ENCODE measurements at regions not wholly inside any gene's neighbourhood (a gene's known extent, or its start where the extent isn't known, plus 50 kb on each side); places are given as distances from the start of the nearest gene placed in this dataset.

- no peak for TF ChIP-seq ZSCAN16 (tag by site-specific recombination; IDR thresholded peaks at IDR 0.05)
- TF ChIP-seq ZNF311 (tag by site-specific recombination; IDR thresholded peaks at IDR 0.05; ENCODE audit: borderline replicate concordance), result no peak
- no peak for TF ChIP-seq ZNF223 (tag by site-specific recombination; IDR thresholded peaks at IDR 0.05)
- TF ChIP-seq ZNF2 (tag by site-specific recombination; IDR thresholded peaks at IDR 0.05), result no peak
- no peak for TF ChIP-seq ZBTB11 (tag by site-specific recombination; conservative IDR thresholded peaks at IDR 0.05; ENCODE audit: low read depth)
- no peak for TF ChIP-seq KLF9 (tag by site-specific recombination; IDR thresholded peaks at IDR 0.05; ENCODE audit: low read depth)
- 0 out of 2 replicates have a peak, but pooled peaks have one; percentile 10 for TF ChIP-seq ZNF518A (tag by site-specific recombination; conservative IDR thresholded peaks at IDR 0.05; ENCODE audit: low read depth)
- no peak for TF ChIP-seq ZNF777 (tag by site-specific recombination; IDR thresholded peaks at IDR 0.05; ENCODE audit: borderline replicate concordance)
- TF ChIP-seq ZNF645 (tag by site-specific recombination; IDR thresholded peaks at IDR 0.05), result no peak
- no peak for TF ChIP-seq ZNF837 (tag by site-specific recombination; IDR thresholded peaks at IDR 0.05)
- no peak for TF ChIP-seq ZNF707 (tag by site-specific recombination; IDR thresholded peaks at IDR 0.05)
- no peak for TF ChIP-seq ZNF629 (tag by site-specific recombination; IDR thresholded peaks at IDR 0.05)
- no peak for TF ChIP-seq ZNF449 (tag by site-specific recombination; IDR thresholded peaks at IDR 0.05)
- TF ChIP-seq REPIN1 (tag by site-specific recombination; IDR thresholded peaks at IDR 0.05; ENCODE audit: low read depth), result no peak
- no peak for TF ChIP-seq ZBTB49 (tag by site-specific recombination; IDR thresholded peaks at IDR 0.05; ENCODE audit: low read depth)
- no peak for TF ChIP-seq EGR2 (tag by site-specific recombination; IDR thresholded peaks at IDR 0.05; ENCODE audit: low read depth)
- TF ChIP-seq ZNF114 (tag by site-specific recombination; IDR thresholded peaks at IDR 0.05), result no peak
- TF ChIP-seq ATF2 (tag by site-specific recombination; IDR thresholded peaks at IDR 0.05; ENCODE audit: low read depth), result no peak
- no peak for TF ChIP-seq ZNF10 (tag by site-specific recombination; IDR thresholded peaks at IDR 0.05)
- peak; percentile 95 for TF ChIP-seq PRDM6 (tag by site-specific recombination; IDR thresholded peaks at IDR 0.05)
Measured at GRCh38 chr15:36497901-36498300, 81.5 kb upstream of the CDIN1 start (continued).

Data from HEK293 (cell line).